Fibroblast of skin of back (primary cell): ENCODE measurements at regions not wholly inside any gene's neighbourhood (a gene's known extent, or its start where the extent isn't known, plus 50 kb on each side); places are given as distances from the start of the nearest gene placed in this dataset.

Experiments used
- DNase-seq: peaks from one replicate; pipeline ENCODE4 v3.0.0-alpha.2; 2013

- no peak for DNase-seq
These were observed 55.5 kb downstream of the MID1IP1 start for GRCh38 chrX:38856670-38857265.

GRCh38 chrX:38857736-38858523, 56.7 kb downstream of the MID1IP1 start:
- no peak for DNase-seq

- DNase-seq, result no peak
These were observed 58.3 kb downstream of the MID1IP1 start for GRCh38 chrX:38859602-38860001.

- no peak for DNase-seq
These were observed 59.1 kb downstream of the MID1IP1 start for GRCh38 chrX:38860106-38861013.

- no peak for DNase-seq
These were observed 60.2 kb downstream of the MID1IP1 start for GRCh38 chrX:38861489-38861888.

GRCh38 chrX:38862100-38862499, 60.8 kb downstream of the MID1IP1 start:
- DNase-seq, result no peak

GRCh38 chrX:38864165-38864564, 62.9 kb downstream of the MID1IP1 start:
- DNase-seq, result no peak

GRCh38 chrX:38868321-38868720, 67.1 kb downstream of the MID1IP1 start:
- no peak for DNase-seq

GRCh38 chrX:38868941-38869401, 67.7 kb downstream of the MID1IP1 start:
- peak; percentile 40 for DNase-seq

GRCh38 chrX:38870361-38870895, 69.2 kb downstream of the MID1IP1 start:
- no peak for DNase-seq

- DNase-seq, result peak; percentile 6
These were observed 70.1 kb downstream of the MID1IP1 start for GRCh38 chrX:38871129-38872029.

- no peak for DNase-seq
These were observed 76.1 kb downstream of the MID1IP1 start for GRCh38 chrX:38877366-38877765.

- DNase-seq, result no peak
These were observed 77.5 kb downstream of the MID1IP1 start for GRCh38 chrX:38878641-38879340.

- no peak for DNase-seq
These were observed 78.5 kb downstream of the MID1IP1 start for GRCh38 chrX:38879631-38880220.

GRCh38 chrX:38880296-38880854, 79.1 kb downstream of the MID1IP1 start:
- DNase-seq, result peak; percentile 31

- no peak for DNase-seq
These were observed 79.8 kb downstream of the MID1IP1 start for GRCh38 chrX:38881066-38881465.

GRCh38 chrX:38881727-38882126, 80.5 kb downstream of the MID1IP1 start:
- DNase-seq, result no peak

GRCh38 chrX:38882894-38883626, 81.8 kb downstream of the MID1IP1 start:
- DNase-seq, result peak; percentile 88

GRCh38 chrX:38886112-38886511, 84.9 kb downstream of the MID1IP1 start:
- DNase-seq, result no peak

GRCh38 chrX:38887222-38887621, 86.0 kb downstream of the MID1IP1 start:
- DNase-seq, result no peak
